Glomerular visceral epithelial cell (primary cell): ENCODE measurements at regions not wholly inside any gene's neighbourhood (a gene's known extent, or its start where the extent isn't known, plus 50 kb on each side); places are given as distances from the start of the nearest gene placed in this dataset.
A peak's percentile ranks its signal among the peaks of the same experiment; 100 is the strongest.
"Not testable (repeated sequence)": the region's sequence is repeated elsewhere in the genome, so short reads cannot be mapped to it uniquely, and the experiment has no call there.

ENCODE experiments used
- DNase-seq: peaks from one replicate; pipeline ENCODE4 v3.0.0-alpha.2; 2016; ENCODE audit errors: extremely low spot score

DNA sequence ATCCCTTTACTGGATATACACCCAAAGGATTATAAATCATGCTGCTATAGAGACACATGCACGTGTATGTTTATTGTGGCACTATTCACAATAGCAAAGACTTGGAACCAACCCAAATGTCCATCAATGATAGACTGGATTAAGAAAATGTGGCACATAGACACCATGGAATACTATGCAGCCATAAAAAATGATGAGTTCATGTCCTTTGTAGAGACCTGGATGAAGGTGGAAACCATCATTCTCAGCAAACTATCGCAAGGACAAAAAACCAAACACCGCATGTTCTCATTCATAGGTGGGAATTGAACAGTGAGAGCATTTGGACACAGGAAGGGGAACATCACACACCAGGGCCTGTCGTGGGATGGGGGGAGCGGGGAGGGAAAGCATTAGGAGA lies 52.4 kb upstream of the FAM135A start:
- not testable (repeated sequence) for DNase-seq

DNA sequence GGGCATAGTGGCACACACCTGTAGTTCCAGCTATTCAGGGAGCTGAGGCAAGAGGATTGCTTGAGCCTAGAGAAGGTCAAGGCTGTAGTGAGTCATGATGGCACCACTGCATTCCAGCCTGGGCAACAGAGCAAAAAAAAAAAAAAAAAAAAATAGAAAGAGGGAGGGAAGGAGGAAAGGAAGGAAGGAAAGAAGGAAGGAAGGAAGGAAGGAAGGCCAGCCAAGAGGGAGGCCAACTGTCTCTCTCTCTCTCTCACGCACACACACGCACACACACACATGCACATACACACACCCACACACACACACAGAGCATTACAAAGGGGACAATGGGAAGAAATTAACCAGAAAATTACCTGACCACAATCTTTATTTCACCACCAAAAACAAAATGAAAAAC lies 50.6 kb upstream of the COL9A1 start:
- peak; percentile 35 for DNase-seq
